ENCODE measurements at regions not wholly inside any gene's neighbourhood (a gene's known extent, or its start where the extent isn't known, plus 50 kb on each side); places are given as distances from the start of the nearest gene placed in this dataset.

- DNase-seq (ENCODE audit: low read depth in 1 of 2, low spot score in 1 of 2) = no peak
- TF ChIP-seq CTCF (IDR thresholded peaks at IDR 0.05; ENCODE audit: insufficient read depth, low read length) (no peak), SPI1 (IDR thresholded peaks at IDR 0.05; ENCODE audit: borderline replicate concordance, low read depth) (no peak)
- no peak overlapping the region for H3K4me3 ChIP-seq (replicated peaks; ENCODE audit: insufficient read depth, low read length)
Measured at GRCh38 chr20:6513599-6513998, 253.9 kb upstream of the BMP2 start.

GRCh38 chr20:6509374-6509773 lies 258.1 kb upstream of the BMP2 start:
- no peak for DNase-seq (ENCODE audit: low read depth in 1 of 2, low spot score in 1 of 2)
- Histone ChIP-seq H3K27me3 (ENCODE audit: insufficient read depth, poor library complexity, severe bottlenecking) (no peaks in the 10 kb centered on the region), H3K27ac (replicated peaks) (no peak overlapping the region), H3K4me3 (replicated peaks; ENCODE audit: insufficient read depth, low read length) (no peak overlapping the region)
- no peak for TF ChIP-seq GABPA (IDR thresholded peaks at IDR 0.05; ENCODE audit: low read depth)
- TF ChIP-seq REST (IDR thresholded peaks at IDR 0.05; ENCODE audit: insufficient replicate concordance, low read depth) = no peak
- no peak for TF ChIP-seq POLR2AphosphoS5 (IDR thresholded peaks at IDR 0.05; ENCODE audit: low read depth)
- TF ChIP-seq SPI1 (IDR thresholded peaks at IDR 0.05; ENCODE audit: borderline replicate concordance, low read depth) = no peak
- TF ChIP-seq CTCF (IDR thresholded peaks at IDR 0.05; ENCODE audit: insufficient read depth, low read length) = no peak

More at GRCh38 chr20:6513599-6513998, 253.9 kb upstream of the BMP2 start:
- H3K27ac ChIP-seq (replicated peaks) = no peak overlapping the region
- no peaks in the 10 kb centered on the region for H3K27me3 ChIP-seq (ENCODE audit: insufficient read depth, poor library complexity, severe bottlenecking)

- no peaks in the 10 kb centered on the region for H3K27me3 ChIP-seq (ENCODE audit: insufficient read depth, poor library complexity, severe bottlenecking)
- H3K27ac ChIP-seq (replicated peaks) = no peak overlapping the region
- H3K4me3 ChIP-seq (replicated peaks; ENCODE audit: insufficient read depth, low read length) = no peak overlapping the region
- no peak for DNase-seq (ENCODE audit: low read depth in 1 of 2, low spot score in 1 of 2)
- no peak for TF ChIP-seq REST (IDR thresholded peaks at IDR 0.05; ENCODE audit: insufficient replicate concordance, low read depth)
- TF ChIP-seq CTCF (IDR thresholded peaks at IDR 0.05; ENCODE audit: insufficient read depth, low read length) = no peak
- no peak for TF ChIP-seq GABPA (IDR thresholded peaks at IDR 0.05; ENCODE audit: low read depth)
- no peak for TF ChIP-seq POLR2AphosphoS5 (IDR thresholded peaks at IDR 0.05; ENCODE audit: low read depth)
- TF ChIP-seq SPI1 (IDR thresholded peaks at IDR 0.05; ENCODE audit: borderline replicate concordance, low read depth) = no peak
Measured at GRCh38 chr20:6506906-6507305, 260.6 kb upstream of the BMP2 start.

GRCh38 chr20:6504826-6505225 lies 262.7 kb upstream of the BMP2 start:
- Histone ChIP-seq H3K27ac (replicated peaks) (no peak overlapping the region), H3K27me3 (ENCODE audit: insufficient read depth, poor library complexity, severe bottlenecking) (no peaks in the 10 kb centered on the region), H3K4me3 (replicated peaks; ENCODE audit: insufficient read depth, low read length) (no peak overlapping the region)
- DNase-seq (ENCODE audit: low read depth in 1 of 2, low spot score in 1 of 2) = no peak
- TF ChIP-seq CTCF (IDR thresholded peaks at IDR 0.05; ENCODE audit: insufficient read depth, low read length) = no peak
- TF ChIP-seq POLR2AphosphoS5 (IDR thresholded peaks at IDR 0.05; ENCODE audit: low read depth) = no peak
- TF ChIP-seq REST (IDR thresholded peaks at IDR 0.05; ENCODE audit: insufficient replicate concordance, low read depth) = no peak
- no peak for TF ChIP-seq SPI1 (IDR thresholded peaks at IDR 0.05; ENCODE audit: borderline replicate concordance, low read depth)
- TF ChIP-seq GABPA (IDR thresholded peaks at IDR 0.05; ENCODE audit: low read depth) = no peak

Data from HL-60 (cell line).